ENCODE measurements at regions not wholly inside any gene's neighbourhood (a gene's known extent, or its start where the extent isn't known, plus 50 kb on each side); places are given as distances from the start of the nearest gene placed in this dataset.

GRCh38 chr6:167768471-167769215 lies 58.1 kb upstream of the AFDN start:
- H2BK5ac ChIP-seq (ENCODE audit: low read depth, low read length, poor library complexity, severe bottlenecking), result no peak overlapping the region
- ATAC-seq (ENCODE audit: low read depth) (no peak), DNase-seq (no peak)
- no peak overlapping the region for H4K91ac ChIP-seq (ENCODE audit: insufficient read depth, low read depth, low read length)
- no peak overlapping the region for H3K4me2 ChIP-seq (ENCODE audit: low read depth, low read length)
- H3K4me3 ChIP-seq (ENCODE audit: insufficient read depth, low read depth, low read length), result no peak overlapping the region
- intact Hi-C loops (cut with micrococcal nuclease) (no loop called here), in situ Hi-C loops (cut with MboI; ENCODE audit: low sequenced_read_pairs) (no loop called here), dilution Hi-C loops (cut with HindIII; ENCODE audit: low sequenced_read_pairs, unreplicated experiment) (no loop called here)
- no peak overlapping the region for H2AFZ ChIP-seq (replicated peaks; ENCODE audit: low read length, poor library complexity)
- ChIA-PET POLR2A (ENCODE audit: unreplicated experiment) (no interaction called here), CTCF (no interaction called here)
- no TSS peak for BruUV-seq (replicated peaks)
- no peak overlapping the region for H3K56ac ChIP-seq (ENCODE audit: extremely low read depth, insufficient read depth, low read length)
- H3K4me1 ChIP-seq (ENCODE audit: control insufficient read depth, insufficient read depth, low read length), result no peaks in the 10 kb centered on the region
- no peak overlapping the region for H4K5ac ChIP-seq (ENCODE audit: low read depth, low read length)
- no peaks in the 10 kb centered on the region for H3K27me3 ChIP-seq (ENCODE audit: control insufficient read depth, insufficient read depth, low read length)
- H3K27ac ChIP-seq (ENCODE audit: insufficient read depth, low read length), result no peak overlapping the region
- H3K18ac ChIP-seq (ENCODE audit: low read depth, low read length), result no peak overlapping the region
- no peak overlapping the region for H2AK5ac ChIP-seq (ENCODE audit: low read depth, low read length)
- H4K8ac ChIP-seq (ENCODE audit: low read depth in 2 of 2, low read length in 2 of 2), result no peak overlapping the region
- H3K9ac ChIP-seq (ENCODE audit: low read depth, low read length), result no peak overlapping the region
- no peak overlapping the region for H3K23ac ChIP-seq (ENCODE audit: low read depth, low read length)
- no peak overlapping the region for H2AK9ac ChIP-seq (replicated peaks; ENCODE audit: low read depth, low read length, poor library complexity)
- no peak overlapping the region for H2BK15ac ChIP-seq (ENCODE audit: low read depth, low read length)
- TF ChIP-seq ELK1 (IDR thresholded peaks at IDR 0.05; ENCODE audit: borderline replicate concordance, low read depth, low read length), result no peak
- no peak for TF ChIP-seq SMC3 (IDR thresholded peaks at IDR 0.05; ENCODE audit: low read depth, low read length)
- no peak for TF ChIP-seq CHD1 (IDR thresholded peaks at IDR 0.05; ENCODE audit: low read depth, low read length)
- TF ChIP-seq POLR2A (IDR thresholded peaks at IDR 0.05; ENCODE audit: low read depth, low read length), result no peak
- no peak for TF ChIP-seq RFX5 (IDR thresholded peaks at IDR 0.05; ENCODE audit: low read depth, low read length)
- no peak for TF ChIP-seq BHLHE40 (IDR thresholded peaks at IDR 0.05; ENCODE audit: low read depth, low read length)
- TF ChIP-seq USF2 (IDR thresholded peaks at IDR 0.05; ENCODE audit: low read depth, low read length), result no peak
- no peak for TF ChIP-seq MAZ (IDR thresholded peaks at IDR 0.05; ENCODE audit: borderline replicate concordance, low read depth, low read length)
- TF ChIP-seq RCOR1 (IDR thresholded peaks at IDR 0.05; ENCODE audit: insufficient replicate concordance, low read length), result no peak
- no peak for TF ChIP-seq CEBPB (IDR thresholded peaks at IDR 0.05; ENCODE audit: low read depth, low read length)
- TF ChIP-seq RAD21 (IDR thresholded peaks at IDR 0.05; ENCODE audit: low read length), result no peak
- TF ChIP-seq FOS (IDR thresholded peaks at IDR 0.05; ENCODE audit: low read depth, low read length), result no peak
- no peaks in the 10 kb centered on the region for H4K20me1 ChIP-seq (ENCODE audit: insufficient read depth, low read length)
- no peak overlapping the region for H3K14ac ChIP-seq (replicated peaks; ENCODE audit: low read depth, low read length)
- no peaks in the 10 kb centered on the region for H3K79me1 ChIP-seq (ENCODE audit: low read depth in 1 of 2, low read length in 2 of 2)
- H3K9me3 ChIP-seq (ENCODE audit: control insufficient read depth, insufficient read depth, low read length), result peaks cover 25% of the 10 kb centered on the region
- no peak overlapping the region for H2BK20ac ChIP-seq (ENCODE audit: low read depth, low read length)
- no peaks in the 10 kb centered on the region for H3K9me1 ChIP-seq (ENCODE audit: insufficient read depth, low read length)
- H3K36me3 ChIP-seq (ENCODE audit: control insufficient read depth, insufficient read depth, low read length), result no peaks in the 10 kb centered on the region
- H3K4ac ChIP-seq (ENCODE audit: low read depth, low read length), result no peak overlapping the region
- WGBS, 2 experiments (ENCODE audit: extremely low coverage in 2 of 2, insufficient read length in 1 of 2), result 40% methylated on average over 1 of the region's 18 CpGs; no CpG with 5 or more reads in 1 of the 2 experiments
- no peak overlapping the region for H2BK120ac ChIP-seq (ENCODE audit: low read depth, low read length)

Data from IMR-90 (cell line).